ENCODE measurements at regions not wholly inside any gene's neighbourhood (a gene's known extent, or its start where the extent isn't known, plus 50 kb on each side); places are given as distances from the start of the nearest gene placed in this dataset.

GRCh38 chr18:2213905-2214304 lies 357.4 kb downstream of the METTL4 start:
- Histone ChIP-seq H3K36me3 (ENCODE audit: low read depth) (no peaks in the 10 kb centered on the region), H3K4me3 (no peak overlapping the region)

GRCh38 chr18:2217356-2217755 lies 353.9 kb downstream of the METTL4 start:
- no peaks in the 10 kb centered on the region for H3K79me2 ChIP-seq (ENCODE audit: insufficient read depth)
- no peaks in the 10 kb centered on the region for H3K27me3 ChIP-seq (replicated peaks; ENCODE audit: insufficient read depth)
- 13 to 21% methylated on average over 2 of the region's 2 CpGs for WGBS, 2 experiments (ENCODE audit: low coverage in 1 of 2, low lambda C conversion rate in 2 of 2, missing lambda C conversion rate in 2 of 2)
- no peaks in the 10 kb centered on the region for H3K4me1 ChIP-seq (ENCODE audit: insufficient read depth)
- no peak for DNase-seq
- H3K9me3 ChIP-seq (ENCODE audit: low read depth): no peaks in the 10 kb centered on the region
- no peak overlapping the region for H3K4me2 ChIP-seq (ENCODE audit: unreplicated experiment)
- H3K9ac ChIP-seq: no peak overlapping the region
- no peaks in the 10 kb centered on the region for H3F3A ChIP-seq (ENCODE audit: insufficient read depth)
- no peak overlapping the region for H3K27ac ChIP-seq
- in situ Hi-C loops (cut with MboI): no loop called here
- H3K4me3 ChIP-seq: no peak overlapping the region
- no peaks in the 10 kb centered on the region for H3K9me2 ChIP-seq (ENCODE audit: insufficient read depth)
- H4K20me1 ChIP-seq (ENCODE audit: insufficient read depth): no peaks in the 10 kb centered on the region
- no peak overlapping the region for H2AFZ ChIP-seq
- TF ChIP-seq EZH2phosphoT487 (IDR thresholded peaks at IDR 0.05; ENCODE audit: insufficient read depth, low read depth): no peak
- TF ChIP-seq EZH2 (IDR thresholded peaks at IDR 0.05; ENCODE audit: insufficient read depth, poor library complexity, severe bottlenecking): no peak
- H3K36me3 ChIP-seq (ENCODE audit: low read depth): no peaks in the 10 kb centered on the region

More at GRCh38 chr18:2213905-2214304, 357.4 kb downstream of the METTL4 start:
- H3K4me2 ChIP-seq (ENCODE audit: unreplicated experiment): no peak overlapping the region
- no peak overlapping the region for H2AFZ ChIP-seq
- H3K4me1 ChIP-seq (ENCODE audit: insufficient read depth): no peaks in the 10 kb centered on the region
- in situ Hi-C loops (cut with MboI): no loop called here
- no peak overlapping the region for H3K9ac ChIP-seq
- 18 to 32% methylated on average over 2 of the region's 2 CpGs for WGBS, 2 experiments (ENCODE audit: low coverage in 1 of 2, low lambda C conversion rate in 2 of 2, missing lambda C conversion rate in 2 of 2)
- no peaks in the 10 kb centered on the region for H3K27me3 ChIP-seq (replicated peaks; ENCODE audit: insufficient read depth)
- no peak for TF ChIP-seq EZH2 (IDR thresholded peaks at IDR 0.05; ENCODE audit: insufficient read depth, poor library complexity, severe bottlenecking)
- no peak for TF ChIP-seq EZH2phosphoT487 (IDR thresholded peaks at IDR 0.05; ENCODE audit: insufficient read depth, low read depth)
- H4K20me1 ChIP-seq (ENCODE audit: insufficient read depth): no peaks in the 10 kb centered on the region
- H3K79me2 ChIP-seq (ENCODE audit: insufficient read depth): no peaks in the 10 kb centered on the region
- no peaks in the 10 kb centered on the region for H3F3A ChIP-seq (ENCODE audit: insufficient read depth)
- DNase-seq: no peak
- no peaks in the 10 kb centered on the region for H3K9me3 ChIP-seq (ENCODE audit: low read depth)
- no peaks in the 10 kb centered on the region for H3K9me2 ChIP-seq (ENCODE audit: insufficient read depth)
- no peak overlapping the region for H3K27ac ChIP-seq

GRCh38 chr18:2218101-2218500 lies 353.2 kb downstream of the METTL4 start:
- Histone ChIP-seq H3F3A (ENCODE audit: insufficient read depth) (no peaks in the 10 kb centered on the region), H3K27ac (no peak overlapping the region), H3K9ac (no peak overlapping the region), H3K36me3 (ENCODE audit: low read depth) (no peaks in the 10 kb centered on the region), H3K4me2 (ENCODE audit: unreplicated experiment) (no peak overlapping the region), H3K9me2 (ENCODE audit: insufficient read depth) (no peaks in the 10 kb centered on the region), H4K20me1 (ENCODE audit: insufficient read depth) (no peaks in the 10 kb centered on the region), H3K4me1 (ENCODE audit: insufficient read depth) (no peaks in the 10 kb centered on the region), H2AFZ (no peak overlapping the region), H3K79me2 (ENCODE audit: insufficient read depth) (no peaks in the 10 kb centered on the region), H3K27me3 (replicated peaks; ENCODE audit: insufficient read depth) (no peaks in the 10 kb centered on the region), H3K4me3 (no peak overlapping the region), H3K9me3 (ENCODE audit: low read depth) (no peaks in the 10 kb centered on the region)
- WGBS, 2 experiments (ENCODE audit: low coverage in 1 of 2, low lambda C conversion rate in 2 of 2, missing lambda C conversion rate in 2 of 2): 21 to 29% methylated on average over 4 of the region's 4 CpGs
- in situ Hi-C loops (cut with MboI): no loop called here
- DNase-seq: no peak
- TF ChIP-seq EZH2phosphoT487 (IDR thresholded peaks at IDR 0.05; ENCODE audit: insufficient read depth, low read depth) (no peak), EZH2 (IDR thresholded peaks at IDR 0.05; ENCODE audit: insufficient read depth, poor library complexity, severe bottlenecking) (no peak)

- H3K27me3 ChIP-seq (replicated peaks; ENCODE audit: insufficient read depth): no peaks in the 10 kb centered on the region
- in situ Hi-C loops (cut with MboI): no loop called here
- H3K9me3 ChIP-seq (ENCODE audit: low read depth): no peaks in the 10 kb centered on the region
- no peak overlapping the region for H3K4me3 ChIP-seq
- no peak overlapping the region for H3K27ac ChIP-seq
- DNase-seq: no peak
- no peaks in the 10 kb centered on the region for H3K79me2 ChIP-seq (ENCODE audit: insufficient read depth)
- H3K9ac ChIP-seq: no peak overlapping the region
- H3K36me3 ChIP-seq (ENCODE audit: low read depth): no peaks in the 10 kb centered on the region
- no peaks in the 10 kb centered on the region for H3F3A ChIP-seq (ENCODE audit: insufficient read depth)
- no peak overlapping the region for H3K4me2 ChIP-seq (ENCODE audit: unreplicated experiment)
- H3K9me2 ChIP-seq (ENCODE audit: insufficient read depth): no peaks in the 10 kb centered on the region
- H2AFZ ChIP-seq: no peak overlapping the region
- no peaks in the 10 kb centered on the region for H3K4me1 ChIP-seq (ENCODE audit: insufficient read depth)
- TF ChIP-seq EZH2phosphoT487 (IDR thresholded peaks at IDR 0.05; ENCODE audit: insufficient read depth, low read depth) (no peak), EZH2 (IDR thresholded peaks at IDR 0.05; ENCODE audit: insufficient read depth, poor library complexity, severe bottlenecking) (no peak)
- WGBS, 2 experiments (ENCODE audit: low coverage in 1 of 2, low lambda C conversion rate in 2 of 2, missing lambda C conversion rate in 2 of 2): 47 to 49% methylated on average over 3 of the region's 3 CpGs
- no peaks in the 10 kb centered on the region for H4K20me1 ChIP-seq (ENCODE audit: insufficient read depth)
Observed at GRCh38 chr18:2219706-2220105, 351.6 kb downstream of the METTL4 start.
